Esophagus squamous epithelium (tissue), 5 donors: ENCODE measurements at regions not wholly inside any gene's neighbourhood (a gene's known extent, or its start where the extent isn't known, plus 50 kb on each side); places are given as distances from the start of the nearest gene placed in this dataset.
"Not testable (repeated sequence)": the region's sequence is repeated elsewhere in the genome, so short reads cannot be mapped to it uniquely, and the experiment has no call there.

Source experiments
- DNase-seq: peaks from one replicate; lab custom pipeline; 2025; lab: John Stamatoyannopoulos, UW
- H3K27ac ChIP-seq, 4 donors: fragments of 200-600 bp; sonication (generic); one replicate each; pipeline ENCODE4 v1.5.1; 2016 to 2019; ENCODE audit warnings: mild to moderate bottlenecking in 1 of 4
- H3K27me3 ChIP-seq, 4 donors: fragments of 200-600 bp; sonication (generic); 1 replicate in 3 of 4; 2 replicates in 1 of 4; pipeline versions ENCODE4 v1.5.1 to v1.6.0; 2017 to 2021; ENCODE audit warnings: antibody characterized with exemption in 1 of 4
- H3K36me3 ChIP-seq, 3 donors: fragments of 200-600 bp; sonication (generic); one replicate each; pipeline ENCODE4 v1.5.1; 2016 to 2019
- H3K4me1 ChIP-seq, 3 donors: fragments of 200-600 bp; sonication (generic); one replicate each; pipeline ENCODE4 v1.5.1; 2017 to 2019
- H3K4me3 ChIP-seq, 4 donors: fragments of 200-600 bp; sonication (generic); 1 replicate in 3 of 4; 2 replicates in 1 of 4; pipeline ENCODE4 v1.5.1; 2016 to 2019; ENCODE audit warnings: mild to moderate bottlenecking in 2 of 4, moderate library complexity in 1 of 4
- H3K9me3 ChIP-seq, 3 donors: fragments of 200-600 bp; sonication (generic); one replicate each; pipeline ENCODE4 v1.5.1; 2016 to 2019
- POLR2A ChIP-seq, 4 donors: fragments of 450-650 bp; IDR thresholded peaks; one replicate each; pipeline ENCODE4 v1.6.1; 2017; ENCODE audit warnings: antibody characterized with exemption in 4 of 4, mild to moderate bottlenecking in 4 of 4, moderate library complexity in 3 of 4
- WGBS, 2 donors: methylation state at CpG; one replicate each; pipeline ENCODE4 v1.1.5; 2018; 5-methylcytosine and 5-hydroxymethylcytosine counted together
- intact Hi-C: fragments of 100-400 bp; cut with DNase I; formaldehyde crosslinking; loops from one replicate; pipeline ENCODE4 v1.15.0; 2022
- TF ChIP-seq, protein P1 (sequence below), 6 experiments: fragments of 450-650 bp in 4 of 6; fragments of 200-600 bp in 2 of 6; sonication (generic) in 2 of 6; IDR thresholded peaks; one replicate each; pipeline ENCODE4 v1.5.1; 2016 to 2019; ENCODE audit warnings: antibody characterized with exemption in 6 of 6, mild to moderate bottlenecking in 4 of 6, moderate library complexity in 4 of 6
- donor health status: DM: yes; HTN: yes; CAD: no.

DNA sequence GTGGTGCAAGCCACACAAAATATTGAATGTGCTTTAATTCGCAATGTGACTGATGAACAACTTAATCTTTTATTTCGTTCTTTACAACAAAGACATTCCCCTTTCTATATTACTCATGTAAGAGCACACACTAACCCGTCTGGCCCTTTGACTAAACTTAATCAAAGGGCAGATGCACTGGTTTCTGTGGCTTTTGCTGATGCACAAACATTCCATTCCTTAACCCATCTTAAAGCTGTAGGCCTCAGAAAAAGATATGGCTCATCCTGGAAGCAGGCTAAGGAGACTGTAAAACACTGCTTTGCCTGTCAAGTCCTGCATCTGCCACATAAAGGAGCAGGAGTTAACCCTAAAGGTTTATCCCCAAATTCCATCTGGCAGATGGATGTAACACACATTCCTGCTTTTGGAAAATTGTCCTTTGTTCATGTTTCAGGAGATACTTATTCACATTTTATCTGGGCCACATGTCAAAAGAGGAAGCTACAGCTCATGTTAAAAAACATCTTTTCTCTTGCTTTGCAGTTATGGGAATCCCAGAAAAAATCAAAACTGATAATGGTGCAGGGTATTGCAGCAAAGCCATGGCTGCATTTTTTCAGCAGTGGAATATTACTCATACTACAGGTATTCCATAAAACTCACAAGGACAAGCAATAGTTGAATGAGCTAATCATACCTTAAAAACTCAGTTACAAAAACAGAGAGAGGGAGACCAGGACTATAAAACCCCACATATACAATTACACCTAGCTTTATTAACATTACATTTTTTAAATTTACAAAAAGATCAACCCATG, 137.2 kb downstream of the AHSP start:
- Histone ChIP-seq H3K4me3 (no peak overlapping the region), H3K9me3 (no peaks in the 10 kb centered on the region), H3K4me1 (no peaks in the 10 kb centered on the region), H3K27me3 (peaks cover 0 to 5% (median 0%) of the 10 kb centered on the region in 4 donors), H3K36me3 (no peaks in the 10 kb centered on the region), H3K27ac (no peak overlapping the region)
- WGBS, 2 donors: 37% methylated on average over 3 of the region's 3 CpGs
- intact Hi-C loops: no loop called here
- TF ChIP-seq, protein P1, sequence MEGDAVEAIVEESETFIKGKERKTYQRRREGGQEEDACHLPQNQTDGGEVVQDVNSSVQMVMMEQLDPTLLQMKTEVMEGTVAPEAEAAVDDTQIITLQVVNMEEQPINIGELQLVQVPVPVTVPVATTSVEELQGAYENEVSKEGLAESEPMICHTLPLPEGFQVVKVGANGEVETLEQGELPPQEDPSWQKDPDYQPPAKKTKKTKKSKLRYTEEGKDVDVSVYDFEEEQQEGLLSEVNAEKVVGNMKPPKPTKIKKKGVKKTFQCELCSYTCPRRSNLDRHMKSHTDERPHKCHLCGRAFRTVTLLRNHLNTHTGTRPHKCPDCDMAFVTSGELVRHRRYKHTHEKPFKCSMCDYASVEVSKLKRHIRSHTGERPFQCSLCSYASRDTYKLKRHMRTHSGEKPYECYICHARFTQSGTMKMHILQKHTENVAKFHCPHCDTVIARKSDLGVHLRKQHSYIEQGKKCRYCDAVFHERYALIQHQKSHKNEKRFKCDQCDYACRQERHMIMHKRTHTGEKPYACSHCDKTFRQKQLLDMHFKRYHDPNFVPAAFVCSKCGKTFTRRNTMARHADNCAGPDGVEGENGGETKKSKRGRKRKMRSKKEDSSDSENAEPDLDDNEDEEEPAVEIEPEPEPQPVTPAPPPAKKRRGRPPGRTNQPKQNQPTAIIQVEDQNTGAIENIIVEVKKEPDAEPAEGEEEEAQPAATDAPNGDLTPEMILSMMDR (IDR thresholded peaks at IDR 0.05): no peak
- TF ChIP-seq POLR2A (IDR thresholded peaks at IDR 0.05): no peak
- DNase-seq: no peak

DNA sequence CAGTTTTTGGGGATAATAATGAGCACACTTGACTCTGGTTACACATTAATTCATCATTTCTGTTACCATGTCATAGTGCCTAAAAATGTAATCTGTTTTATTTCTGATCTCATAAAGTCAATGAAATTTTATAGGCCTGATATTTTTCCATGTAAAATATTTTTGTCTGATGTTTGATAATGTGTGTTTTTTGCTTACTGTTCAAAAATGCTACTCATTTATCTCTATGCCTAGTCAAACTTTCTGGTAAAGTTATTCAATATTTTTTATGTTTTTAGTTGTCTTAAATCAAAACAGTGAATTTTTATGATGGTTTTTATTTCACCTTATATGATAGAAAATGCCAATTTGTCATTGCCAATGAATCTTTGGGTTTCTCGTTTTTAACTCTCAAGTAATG, 147.0 kb downstream of the AHSP start:
- TF ChIP-seq POLR2A (IDR thresholded peaks at IDR 0.05): no peak
- TF ChIP-seq, protein P1 (IDR thresholded peaks at IDR 0.05): no peak
- H3K4me1 ChIP-seq: no peaks in the 10 kb centered on the region
- intact Hi-C loops: no loop called here
- no peaks in the 10 kb centered on the region for H3K36me3 ChIP-seq
- no peak overlapping the region for H3K27ac ChIP-seq
- H3K27me3 ChIP-seq: peaks cover 0 to 7% (median 0%) of the 10 kb centered on the region in 4 donors
- no peak for DNase-seq
- no peaks in the 10 kb centered on the region for H3K9me3 ChIP-seq
- no peak overlapping the region for H3K4me3 ChIP-seq
- WGBS, 2 donors: 28 to 50% methylated on average over 1 of the region's 1 CpG

DNA sequence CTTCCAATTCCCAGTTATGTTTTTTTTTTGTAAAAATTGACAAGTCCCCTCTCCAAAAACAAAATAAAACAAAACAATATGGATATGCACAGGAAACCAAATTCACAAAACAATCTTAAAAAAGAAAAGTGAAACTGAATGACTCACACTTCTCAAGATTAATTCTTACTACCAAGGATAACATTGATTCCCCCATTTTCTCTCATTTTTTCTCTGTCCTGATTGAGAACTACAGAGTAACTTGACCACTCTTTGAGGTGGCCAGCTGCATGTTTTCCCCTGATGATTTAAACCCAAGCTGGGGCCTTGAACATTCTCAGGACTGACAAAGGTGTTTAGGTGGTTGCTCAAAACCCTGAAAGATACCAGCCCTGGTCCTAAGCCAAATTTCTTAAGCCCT, 149.0 kb downstream of the AHSP start:
- Histone ChIP-seq H3K4me3 (no peak overlapping the region), H3K36me3 (no peaks in the 10 kb centered on the region), H3K4me1 (no peaks in the 10 kb centered on the region), H3K9me3 (no peaks in the 10 kb centered on the region), H3K27me3 (peaks cover 0 to 7% (median 0%) of the 10 kb centered on the region in 4 donors), H3K27ac (no peak overlapping the region)
- intact Hi-C loops: no loop called here
- TF ChIP-seq, protein P1 (IDR thresholded peaks at IDR 0.05): no peak
- no peak for TF ChIP-seq POLR2A (IDR thresholded peaks at IDR 0.05)
- no peak for DNase-seq

DNA sequence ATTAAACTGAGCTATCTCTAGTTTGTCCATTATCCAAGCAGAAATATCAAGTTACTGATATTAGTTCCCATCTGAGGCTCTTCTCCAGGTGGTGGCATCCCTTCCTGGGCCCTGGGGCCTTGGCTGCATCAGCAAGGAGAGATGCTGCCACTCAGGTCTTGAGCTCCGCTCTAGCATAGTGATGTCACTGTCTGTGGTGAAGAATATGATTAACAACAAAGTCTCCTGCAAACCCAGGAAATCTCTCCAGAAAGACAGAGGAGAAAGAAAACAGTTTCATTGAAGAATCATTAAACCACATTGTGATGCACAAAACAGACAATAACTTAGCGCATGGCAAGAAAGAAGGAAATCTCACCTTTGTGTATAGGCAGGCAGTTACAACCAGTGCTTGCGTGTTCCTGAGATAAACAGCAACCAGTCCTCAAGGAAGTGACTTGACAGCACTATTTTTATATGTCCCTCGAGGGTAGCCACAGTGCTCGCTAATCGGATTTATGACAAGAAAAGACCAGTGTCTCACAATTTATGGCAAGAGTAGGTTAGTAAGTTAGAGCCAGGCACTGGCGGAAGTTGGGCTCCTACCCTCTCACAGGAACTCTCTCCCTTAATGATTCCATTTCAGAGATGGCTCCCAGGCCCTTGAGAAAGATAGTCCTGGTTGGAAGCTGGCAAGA, 151.1 kb downstream of the AHSP start:
- Histone ChIP-seq H3K4me1 (no peaks in the 10 kb centered on the region), H3K9me3 (no peaks in the 10 kb centered on the region), H3K36me3 (no peaks in the 10 kb centered on the region), H3K27me3 (peaks cover 0 to 7% (median 0%) of the 10 kb centered on the region in 4 donors), H3K27ac (no peak overlapping the region), H3K4me3 (no peak overlapping the region)
- DNase-seq: no peak
- 56 to 62% methylated on average over 7 of the region's 7 CpGs for WGBS, 2 donors
- intact Hi-C loops: no loop called here
- TF ChIP-seq, protein P1 (IDR thresholded peaks at IDR 0.05): no peak
- no peak for TF ChIP-seq POLR2A (IDR thresholded peaks at IDR 0.05)

DNA sequence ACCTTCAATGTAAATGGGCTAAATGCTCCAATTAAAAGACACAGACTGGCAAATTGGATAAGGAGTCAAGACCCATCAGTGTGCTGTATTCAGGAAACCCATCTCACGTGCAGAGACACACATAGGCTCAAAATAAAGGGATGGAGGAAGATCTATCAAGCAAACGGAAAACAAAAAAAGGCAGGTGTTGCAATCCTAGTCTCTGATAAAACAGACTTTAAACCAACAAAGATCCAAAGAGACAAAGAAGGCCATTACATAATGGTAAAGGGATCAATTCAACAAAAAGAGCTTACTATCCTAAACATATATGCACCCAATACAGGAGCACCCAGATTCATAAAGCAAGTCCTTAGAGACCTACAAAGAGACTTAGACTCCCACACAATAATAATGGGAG, 161.6 kb downstream of the AHSP start:
- WGBS, 2 donors: 44 to 60% methylated on average over 1 to 2 of the region's 2 CpGs

DNA sequence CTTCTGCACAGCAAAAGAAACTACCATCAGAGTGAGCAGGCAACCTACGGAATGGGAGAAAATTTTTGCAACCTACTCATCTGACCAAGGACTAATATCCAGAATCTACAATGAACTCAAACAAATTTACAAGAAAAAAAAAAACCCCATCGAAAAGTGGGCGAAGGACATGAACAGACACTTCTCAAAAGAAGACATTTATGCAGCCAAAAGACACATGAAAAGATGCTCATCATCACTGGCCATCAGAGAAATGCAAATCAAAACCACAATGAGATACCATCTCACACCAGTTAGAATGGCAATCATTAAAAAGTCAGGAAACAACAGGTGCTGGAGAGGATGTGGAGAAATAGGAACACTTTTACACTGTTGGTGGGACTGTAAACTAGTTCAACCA, 164.6 kb downstream of the AHSP start:
- DNase-seq, intact Hi-C loops, H3K27ac ChIP-seq, H3K4me1 ChIP-seq, H3K27me3 ChIP-seq, H3K4me3 ChIP-seq, H3K9me3 ChIP-seq, H3K36me3 ChIP-seq: not testable (repeated sequence)
- 91 to 93% methylated on average over 3 of the region's 3 CpGs for WGBS, 2 donors

More for the DNA sequence above, 161.6 kb downstream of the AHSP start:
- intact Hi-C loops, H3K27ac ChIP-seq, H3K9me3 ChIP-seq, H3K36me3 ChIP-seq, H3K4me1 ChIP-seq, DNase-seq, H3K4me3 ChIP-seq: not testable (repeated sequence)
- peaks cover 0 to 11% (median 0%) of the 10 kb centered on the region in 4 donors for H3K27me3 ChIP-seq
